22Rv1 (cell line): ENCODE measurements at regions not wholly inside any gene's neighbourhood (a gene's known extent, or its start where the extent isn't known, plus 50 kb on each side); places are given as distances from the start of the nearest gene placed in this dataset.

Experiments used
- H3K27ac ChIP-seq: fragments of 450-650 bp; 2 replicates; pipeline ENCODE4 v1.5.1; 2017
- ZFX ChIP-seq: fragments of 450-650 bp; IDR thresholded peaks from 2 replicates; pipeline ENCODE4 v1.6.1; 2017; ENCODE audit warnings: antibody characterized with exemption, borderline replicate concordance
- TF ChIP-seq, protein P1 (sequence below): fragments of 450-650 bp; IDR thresholded peaks from 2 replicates; pipeline ENCODE4 v1.5.1; 2017; ENCODE audit warnings: mild to moderate bottlenecking

DNA sequence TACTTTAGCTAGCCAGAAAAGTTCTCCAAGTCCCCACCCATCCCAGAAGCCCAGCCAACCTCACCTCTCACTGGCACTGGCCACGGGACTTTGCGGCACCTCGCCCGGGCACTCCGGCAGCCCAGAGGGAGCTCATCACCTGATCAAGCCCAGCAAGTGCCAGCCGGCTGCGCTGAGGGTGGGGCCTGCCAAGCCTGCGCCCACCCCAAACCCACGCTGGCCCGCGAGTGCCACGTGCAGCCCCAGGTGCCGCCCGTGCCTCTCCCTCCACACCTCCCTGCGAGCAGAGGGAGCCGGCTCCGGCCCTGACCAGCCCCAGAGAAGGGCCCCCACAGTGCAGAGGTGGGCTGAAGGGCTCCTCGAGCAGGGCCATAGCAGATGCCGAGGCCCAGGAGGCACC lies 585.0 kb upstream of the HS6ST1 start:
- no peak overlapping the region for H3K27ac ChIP-seq
- no peak for TF ChIP-seq ZFX
- TF ChIP-seq, protein P1, sequence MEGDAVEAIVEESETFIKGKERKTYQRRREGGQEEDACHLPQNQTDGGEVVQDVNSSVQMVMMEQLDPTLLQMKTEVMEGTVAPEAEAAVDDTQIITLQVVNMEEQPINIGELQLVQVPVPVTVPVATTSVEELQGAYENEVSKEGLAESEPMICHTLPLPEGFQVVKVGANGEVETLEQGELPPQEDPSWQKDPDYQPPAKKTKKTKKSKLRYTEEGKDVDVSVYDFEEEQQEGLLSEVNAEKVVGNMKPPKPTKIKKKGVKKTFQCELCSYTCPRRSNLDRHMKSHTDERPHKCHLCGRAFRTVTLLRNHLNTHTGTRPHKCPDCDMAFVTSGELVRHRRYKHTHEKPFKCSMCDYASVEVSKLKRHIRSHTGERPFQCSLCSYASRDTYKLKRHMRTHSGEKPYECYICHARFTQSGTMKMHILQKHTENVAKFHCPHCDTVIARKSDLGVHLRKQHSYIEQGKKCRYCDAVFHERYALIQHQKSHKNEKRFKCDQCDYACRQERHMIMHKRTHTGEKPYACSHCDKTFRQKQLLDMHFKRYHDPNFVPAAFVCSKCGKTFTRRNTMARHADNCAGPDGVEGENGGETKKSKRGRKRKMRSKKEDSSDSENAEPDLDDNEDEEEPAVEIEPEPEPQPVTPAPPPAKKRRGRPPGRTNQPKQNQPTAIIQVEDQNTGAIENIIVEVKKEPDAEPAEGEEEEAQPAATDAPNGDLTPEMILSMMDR: no peak

DNA sequence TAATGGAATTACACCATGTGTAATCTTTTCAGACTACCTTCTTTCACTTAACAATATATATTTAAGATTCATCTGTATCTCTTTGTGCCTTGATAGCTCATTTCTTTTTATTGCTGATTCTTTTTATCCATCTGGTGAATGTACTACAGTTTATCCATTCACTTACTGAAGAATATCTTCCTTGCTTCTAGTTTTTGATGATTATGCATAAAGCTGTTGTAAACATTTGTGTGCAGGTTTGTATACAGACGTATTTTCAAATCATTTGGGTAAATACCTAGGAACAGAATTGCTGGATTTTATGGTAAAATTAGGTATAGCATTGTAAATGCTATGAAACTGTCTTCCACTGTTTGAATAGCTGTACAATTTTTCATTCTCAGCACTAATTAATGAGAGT lies 592.6 kb upstream of the HS6ST1 start:
- TF ChIP-seq, protein P1: no peak
- no peak for TF ChIP-seq ZFX

DNA sequence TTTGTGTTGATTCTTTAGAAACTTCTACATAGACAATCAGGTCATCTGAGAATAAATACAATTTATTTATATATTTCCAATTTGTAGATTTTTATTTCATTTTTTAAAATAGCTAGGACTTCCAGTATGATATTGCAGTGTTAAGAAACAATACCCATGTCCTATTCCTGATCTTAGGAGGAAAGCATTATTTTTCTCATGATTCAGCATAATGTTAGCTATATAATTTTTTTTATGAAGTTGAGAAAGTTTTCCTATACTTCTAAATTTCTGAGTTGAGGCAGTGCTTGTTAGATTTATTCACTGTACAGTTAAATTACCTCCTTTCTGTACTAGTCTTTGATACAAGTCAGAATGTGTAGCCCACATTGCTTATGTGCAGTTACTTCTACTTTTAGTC lies 595.7 kb upstream of the HS6ST1 start:
- no peak overlapping the region for H3K27ac ChIP-seq
- TF ChIP-seq, protein P1: no peak
- no peak for TF ChIP-seq ZFX

More for the DNA sequence above, 592.6 kb upstream of the HS6ST1 start:
- no peak overlapping the region for H3K27ac ChIP-seq

DNA sequence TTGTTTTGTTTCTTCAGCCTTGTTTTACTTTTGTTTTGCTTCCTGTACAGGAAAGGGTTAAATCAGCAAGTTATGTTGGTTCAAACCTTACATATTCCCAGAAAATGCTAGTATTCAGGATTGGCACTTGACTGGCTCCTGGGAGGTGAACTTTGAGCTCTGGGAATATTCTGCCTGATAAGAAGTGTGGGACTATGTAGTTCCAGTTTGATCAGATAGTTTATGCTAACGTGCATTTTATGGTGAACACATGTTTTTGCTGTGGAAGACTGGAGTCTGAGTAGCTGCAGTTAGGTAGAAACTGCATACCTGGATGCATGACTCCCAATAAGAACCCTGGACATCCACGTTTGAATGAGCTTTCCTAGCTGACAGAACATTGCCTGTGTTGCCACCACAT lies 603.1 kb upstream of the HS6ST1 start:
- no peak for TF ChIP-seq ZFX
- no peak overlapping the region for H3K27ac ChIP-seq

DNA sequence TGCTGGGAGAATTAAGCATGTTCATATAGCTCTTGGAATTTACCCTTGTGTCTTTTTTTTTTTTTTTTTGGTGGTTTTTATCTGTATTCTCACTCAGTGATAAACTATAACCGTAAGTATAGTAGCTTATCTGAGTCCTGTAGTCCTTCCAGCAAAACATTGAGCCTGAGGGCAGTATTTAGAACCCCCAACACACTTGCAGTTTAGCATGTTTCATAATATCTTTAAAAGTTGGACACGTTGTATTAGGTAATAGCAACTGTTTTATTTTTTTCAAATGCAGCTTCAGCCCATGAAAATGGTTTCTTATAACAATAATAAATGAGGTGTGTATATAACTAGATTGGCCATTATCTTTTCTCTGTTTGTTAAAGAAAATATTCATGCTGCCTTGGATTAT lies 603.5 kb upstream of the HS6ST1 start:
- no peak overlapping the region for H3K27ac ChIP-seq

DNA sequence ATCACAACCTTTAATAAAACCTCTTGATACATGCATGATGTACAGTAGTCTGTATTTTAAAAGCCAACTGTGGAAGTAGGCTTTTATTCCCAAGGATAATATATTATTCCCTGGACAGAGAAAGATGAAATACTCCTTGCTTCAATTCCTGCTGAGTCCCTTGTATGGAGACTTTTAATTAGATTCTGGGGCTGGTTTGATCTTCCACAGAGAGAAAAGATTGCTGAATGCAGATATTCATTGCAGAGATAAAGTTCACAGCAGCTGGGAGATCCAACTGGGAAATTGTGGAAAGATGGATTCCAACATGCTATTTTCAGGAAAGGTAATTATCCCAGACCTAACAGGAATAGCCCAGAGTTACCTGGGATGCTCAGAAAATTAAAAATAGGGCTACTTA lies 607.0 kb upstream of the HS6ST1 start:
- TF ChIP-seq, protein P1: no peak
- TF ChIP-seq ZFX: no peak
- H3K27ac ChIP-seq: no peak overlapping the region

More for the DNA sequence above, 603.5 kb upstream of the HS6ST1 start:
- TF ChIP-seq, protein P1: no peak
- TF ChIP-seq ZFX: no peak

DNA sequence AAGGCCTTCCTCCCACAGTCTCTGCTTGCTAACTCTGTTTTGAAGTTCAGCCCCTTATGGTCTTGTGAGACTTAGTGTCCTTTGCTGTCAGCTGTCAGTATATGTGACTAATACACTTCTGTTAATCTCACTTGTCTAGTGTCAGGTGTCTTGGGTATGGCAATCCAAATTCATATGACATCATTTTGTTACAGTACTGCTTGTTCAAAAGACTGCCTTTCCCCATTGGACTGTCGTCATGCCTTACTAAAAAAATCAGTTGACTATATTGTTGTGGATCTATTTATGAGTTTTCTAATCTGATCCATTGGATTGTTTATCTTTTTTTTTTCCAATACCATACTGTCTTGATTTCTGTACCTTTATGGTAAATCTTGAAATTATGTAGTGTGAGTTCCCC lies 611.4 kb upstream of the HS6ST1 start:
- no peak for TF ChIP-seq ZFX
- TF ChIP-seq, protein P1: no peak

DNA sequence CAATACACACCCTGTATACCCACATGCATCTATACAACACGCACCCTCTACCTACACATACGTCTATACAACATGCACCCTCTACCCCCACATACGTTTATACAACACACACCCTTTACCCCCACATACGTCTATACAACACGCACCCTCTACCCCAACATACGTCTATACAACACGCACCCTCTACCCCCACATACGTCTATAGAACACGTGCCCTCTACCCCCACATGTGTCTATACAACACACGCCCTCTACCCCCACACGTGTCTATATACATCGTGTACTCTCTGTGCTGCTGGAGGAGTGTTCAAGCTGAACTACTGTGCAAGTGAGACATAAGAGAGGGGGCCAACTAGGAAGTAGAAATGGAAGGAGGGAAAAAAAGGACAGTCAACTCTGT lies 621.7 kb upstream of the HS6ST1 start:
- TF ChIP-seq, protein P1: no peak
- TF ChIP-seq ZFX: no peak

More for the DNA sequence above, 611.4 kb upstream of the HS6ST1 start:
- H3K27ac ChIP-seq: no peak overlapping the region

More for the DNA sequence above, 621.7 kb upstream of the HS6ST1 start:
- H3K27ac ChIP-seq: no peak overlapping the region
